IMR-90 (cell line): ENCODE measurements at regions not wholly inside any gene's neighbourhood (a gene's known extent, or its start where the extent isn't known, plus 50 kb on each side); places are given as distances from the start of the nearest gene placed in this dataset.

ENCODE experiments used
- ATAC-seq: fragments of 200-7000 bp; cut with Tn5 transposase; 2 replicates; pipeline ENCODE4 v1.9.1; 2020; ENCODE audit warnings: low read depth, mild to moderate bottlenecking, moderate library complexity
- BruUV-seq: library from RNA; stranded (reverse); fragments of 400-500 nt; replicated peaks from 2 replicates; lab custom pipeline; 2021; lab: Mats Ljungman, UMichigan
- CTCF ChIA-PET: fragments of 300-600 bp; formaldehyde crosslinking; extraction: SDS; loops from one replicate; lab custom pipeline; 2021; ENCODE audit warnings: antibody characterized with exemption; lab: Yijun Ruan, JAX
- POLR2A ChIA-PET: fragments of 300-600 bp; sonication (Branson Sonifier 250); formaldehyde crosslinking; loops from one replicate; lab custom pipeline; 2022; ENCODE audit warnings: antibody characterized with exemption; ENCODE audit not compliant: unreplicated experiment; lab: Charles Lee
- DNase-seq: peaks from one replicate; pipeline ENCODE4 v3.0.0; 2013
- H2AFZ ChIP-seq: replicated peaks from 2 replicates; pipeline ENCODE3; 2013; ENCODE audit warnings: low read length, mild to moderate bottlenecking; ENCODE audit not compliant: poor library complexity
- H2AK5ac ChIP-seq: 2 replicates; pipeline ENCODE4 v1.6.1; 2013; ENCODE audit warnings: low read depth, low read length, inconsistent platforms
- H2AK9ac ChIP-seq: replicated peaks from 2 replicates; pipeline ENCODE3; 2013; ENCODE audit warnings: mild to moderate bottlenecking, low read depth, low read length, moderate library complexity; ENCODE audit not compliant: poor library complexity
- H2BK120ac ChIP-seq: 2 replicates; pipeline ENCODE4 v1.6.1; 2013; ENCODE audit warnings: low read depth, low read length, inconsistent platforms
- H2BK15ac ChIP-seq: 3 replicates; pipeline ENCODE4 v1.6.1; 2013; ENCODE audit warnings: low read depth, low read length, inconsistent platforms
- H2BK20ac ChIP-seq: 2 replicates; pipeline ENCODE4 v1.6.1; 2013; ENCODE audit warnings: low read depth, mild to moderate bottlenecking, inconsistent platforms, low read length, moderate library complexity
- H2BK5ac ChIP-seq: 2 replicates; pipeline ENCODE4 v1.6.1; 2013; ENCODE audit warnings: mild to moderate bottlenecking, low read depth, low read length, inconsistent platforms; ENCODE audit not compliant: poor library complexity, severe bottlenecking
- H3K14ac ChIP-seq: replicated peaks from 2 replicates; pipeline ENCODE4 v1.6.1; 2013; ENCODE audit warnings: low read depth, low read length, inconsistent platforms
- H3K18ac ChIP-seq: 2 replicates; pipeline ENCODE4 v1.6.1; 2013; ENCODE audit warnings: low read depth, low read length, control low read depth
- H3K23ac ChIP-seq: 2 replicates; pipeline ENCODE4 v1.6.1; 2013; ENCODE audit warnings: low read depth, low read length, inconsistent platforms
- H3K27ac ChIP-seq: 2 replicates; pipeline ENCODE4 v1.5.1; 2013; ENCODE audit warnings: mild to moderate bottlenecking, control low read depth, low read length; ENCODE audit not compliant: insufficient read depth
- H3K27me3 ChIP-seq: 2 replicates; pipeline ENCODE4 v1.6.1; 2013; ENCODE audit warnings: low read length; ENCODE audit not compliant: control insufficient read depth, insufficient read depth
- H3K36me3 ChIP-seq: 2 replicates; pipeline ENCODE4 v1.6.1; 2013; ENCODE audit warnings: low read length, mixed read lengths; ENCODE audit not compliant: control insufficient read depth, insufficient read depth
- H3K4ac ChIP-seq: 2 replicates; pipeline ENCODE4 v1.6.1; 2013; ENCODE audit warnings: low read depth, low read length, inconsistent platforms
- H3K4me1 ChIP-seq: 2 replicates; pipeline ENCODE4 v1.6.1; 2013; ENCODE audit warnings: low read length, mixed read lengths; ENCODE audit not compliant: control insufficient read depth, insufficient read depth
- H3K4me2 ChIP-seq: 2 replicates; pipeline ENCODE4 v1.6.1; 2013; ENCODE audit warnings: low read depth, mild to moderate bottlenecking, control low read depth, low read length, moderate library complexity
- H3K4me3 ChIP-seq: 2 replicates; pipeline ENCODE4 v1.5.1; 2013; ENCODE audit warnings: low read depth, mild to moderate bottlenecking, control low read depth, low read length, moderate library complexity; ENCODE audit not compliant: insufficient read depth
- H3K56ac ChIP-seq: 2 replicates; pipeline ENCODE4 v1.6.1; 2013; ENCODE audit warnings: low read length, inconsistent platforms; ENCODE audit not compliant: insufficient read depth; ENCODE audit errors: extremely low read depth
- H3K79me1 ChIP-seq, 2 experiments: 2 replicates each; pipeline ENCODE4 v1.6.1; 2013; ENCODE audit warnings: low read length in 2 of 2, inconsistent platforms in 1 of 2, low read depth in 1 of 2
- H3K9ac ChIP-seq: 2 replicates; pipeline ENCODE4 v1.6.1; 2013; ENCODE audit warnings: low read depth, low read length, control low read depth
- H3K9me1 ChIP-seq: 2 replicates; pipeline ENCODE4 v1.6.1; 2013; ENCODE audit warnings: low read length, inconsistent platforms; ENCODE audit not compliant: insufficient read depth
- H3K9me3 ChIP-seq: 2 replicates; pipeline ENCODE4 v1.6.1; 2013; ENCODE audit warnings: low read length; ENCODE audit not compliant: control insufficient read depth, insufficient read depth
- H4K20me1 ChIP-seq: 2 replicates; pipeline ENCODE4 v1.6.1; 2013; ENCODE audit warnings: low read length, inconsistent platforms; ENCODE audit not compliant: insufficient read depth
- H4K5ac ChIP-seq: 2 replicates; pipeline ENCODE4 v1.6.1; 2013; ENCODE audit warnings: mild to moderate bottlenecking, low read depth, low read length, control low read depth
- H4K8ac ChIP-seq, 2 experiments: 2 replicates each; pipeline ENCODE4 v1.6.1; 2013; ENCODE audit warnings: low read depth in 2 of 2, low read length in 2 of 2, control low read depth in 1 of 2, inconsistent platforms in 1 of 2
- H4K91ac ChIP-seq: 2 replicates; pipeline ENCODE4 v1.6.1; 2013; ENCODE audit warnings: low read depth, low read length, inconsistent platforms; ENCODE audit not compliant: insufficient read depth
- BHLHE40 ChIP-seq: fragments of 150-350 bp; IDR thresholded peaks from 2 replicates; pipeline ENCODE4 v1.6.1; 2016; ENCODE audit warnings: mild to moderate bottlenecking, low read depth, low read length
- CEBPB ChIP-seq: IDR thresholded peaks from 2 replicates; pipeline ENCODE4 v1.6.1; 2012; ENCODE audit warnings: low read depth, low read length, improper control_type of control experiment
- CHD1 ChIP-seq: IDR thresholded peaks from 2 replicates; pipeline ENCODE4 v1.6.1; 2012; ENCODE audit warnings: low read depth, low read length, improper control_type of control experiment
- CTCF ChIP-seq: conservative IDR thresholded peaks from 2 replicates; pipeline ENCODE4 v1.5.1; 2012; ENCODE audit warnings: mild to moderate bottlenecking, low read depth, low read length, improper control_type of control experiment
- MAFK ChIP-seq: IDR thresholded peaks from 2 replicates; pipeline ENCODE4 v1.6.1; 2012; ENCODE audit warnings: low read depth, low read length, improper control_type of control experiment
- NFE2L2 ChIP-seq: fragments of 150-350 bp; IDR thresholded peaks from 2 replicates; pipeline ENCODE4 v1.6.1; 2016; ENCODE audit warnings: low read depth, mild to moderate bottlenecking, low read length
- POLR2A ChIP-seq: IDR thresholded peaks from 2 replicates; pipeline ENCODE4 v1.6.1; 2012; ENCODE audit warnings: mild to moderate bottlenecking, low read depth, low read length
- RCOR1 ChIP-seq: IDR thresholded peaks from 2 replicates; pipeline ENCODE4 v1.6.1; 2012; ENCODE audit warnings: mild to moderate bottlenecking, low read length, improper control_type of control experiment; ENCODE audit not compliant: insufficient replicate concordance
- SMC3 ChIP-seq: fragments of 150-350 bp; IDR thresholded peaks from 2 replicates; pipeline ENCODE4 v1.6.1; 2016; ENCODE audit warnings: low read depth, mild to moderate bottlenecking, antibody characterized with exemption, low read length, moderate library complexity
- USF2 ChIP-seq: fragments of 150-350 bp; IDR thresholded peaks from 2 replicates; pipeline ENCODE4 v1.6.1; 2017; ENCODE audit warnings: mild to moderate bottlenecking, antibody characterized with exemption, low read length, low read depth
- WGBS, 2 experiments: methylation state at CpG; one replicate each; pipeline versions ENCODE4 v1.1.5 to v1.1.7; 2013; ENCODE audit warnings: missing lambda C conversion rate in 2 of 2; ENCODE audit not compliant: insufficient read length in 1 of 2; ENCODE audit errors: extremely low coverage in 2 of 2; 5-methylcytosine and 5-hydroxymethylcytosine counted together
- dilution Hi-C: fragments of 300-500 bp; cut with HindIII; formaldehyde crosslinking; loops from one replicate; pipeline ENCODE4 v1.14.3; 2018; ENCODE audit warnings: low sequenced_read_pairs; ENCODE audit not compliant: unreplicated experiment
- in situ Hi-C: fragments of 300-500 bp; cut with MboI; formaldehyde crosslinking; loops from 3 replicates; pipeline ENCODE4 v1.14.3; 2019; ENCODE audit warnings: low sequenced_read_pairs, inconsistent platforms, mixed read lengths
- intact Hi-C: fragments of 100-400 bp; cut with micrococcal nuclease; formaldehyde crosslinking; loops from 2 replicates; pipeline ENCODE4 v1.10.0; 2022
- TF ChIP-seq, protein P1 (sequence below): fragments of 150-350 bp; IDR thresholded peaks from 2 replicates; pipeline ENCODE4 v1.6.1; 2016; ENCODE audit warnings: low read depth, mild to moderate bottlenecking, low read length, moderate library complexity, borderline replicate concordance

DNA sequence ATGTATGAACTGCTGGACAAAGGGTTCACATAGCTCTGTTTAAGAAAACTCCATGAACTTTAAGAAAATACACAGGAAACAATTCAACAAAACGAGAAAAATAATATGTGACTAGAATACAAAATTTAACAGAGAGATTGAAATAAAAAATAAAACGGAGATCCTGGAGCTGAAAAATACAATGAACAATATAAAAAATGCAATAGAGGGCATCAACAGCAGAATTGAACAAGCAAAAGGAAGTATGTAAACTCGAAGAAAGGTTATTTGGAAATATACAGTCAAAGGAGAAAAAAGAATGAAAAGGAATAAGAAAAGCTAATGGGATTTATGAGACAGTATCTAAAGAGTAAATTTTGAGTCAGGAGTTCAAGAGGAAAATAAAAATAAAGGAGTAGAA lies 163.0 kb upstream of the DACH1 start:
- no peak overlapping the region for H2AK5ac ChIP-seq
- no peak overlapping the region for H4K5ac ChIP-seq
- intact Hi-C loops (no loop called here), in situ Hi-C loops (no loop called here), dilution Hi-C loops (no loop called here)
- ChIA-PET POLR2A (no interaction called here), CTCF (no interaction called here)
- H2BK120ac ChIP-seq: no peak overlapping the region
- no peak overlapping the region for H2BK15ac ChIP-seq
- H4K20me1 ChIP-seq: no peaks in the 10 kb centered on the region
- H3K27me3 ChIP-seq: no peaks in the 10 kb centered on the region
- TF ChIP-seq USF2: no peak
- no peak for TF ChIP-seq BHLHE40
- no peak for TF ChIP-seq MAFK
- no peak for TF ChIP-seq SMC3
- TF ChIP-seq POLR2A: no peak
- no peak for TF ChIP-seq RCOR1
- TF ChIP-seq CEBPB: no peak
- no peak for TF ChIP-seq CTCF
- TF ChIP-seq, protein P1, sequence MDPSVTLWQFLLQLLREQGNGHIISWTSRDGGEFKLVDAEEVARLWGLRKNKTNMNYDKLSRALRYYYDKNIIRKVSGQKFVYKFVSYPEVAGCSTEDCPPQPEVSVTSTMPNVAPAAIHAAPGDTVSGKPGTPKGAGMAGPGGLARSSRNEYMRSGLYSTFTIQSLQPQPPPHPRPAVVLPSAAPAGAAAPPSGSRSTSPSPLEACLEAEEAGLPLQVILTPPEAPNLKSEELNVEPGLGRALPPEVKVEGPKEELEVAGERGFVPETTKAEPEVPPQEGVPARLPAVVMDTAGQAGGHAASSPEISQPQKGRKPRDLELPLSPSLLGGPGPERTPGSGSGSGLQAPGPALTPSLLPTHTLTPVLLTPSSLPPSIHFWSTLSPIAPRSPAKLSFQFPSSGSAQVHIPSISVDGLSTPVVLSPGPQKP: no peak
- TF ChIP-seq NFE2L2: no peak
- TF ChIP-seq CHD1: no peak
- no peak overlapping the region for H3K14ac ChIP-seq
- H3K4me1 ChIP-seq: no peaks in the 10 kb centered on the region
- no peak overlapping the region for H2AFZ ChIP-seq
- H3K9ac ChIP-seq: no peak overlapping the region
- no peak overlapping the region for H3K23ac ChIP-seq
- no peak overlapping the region for H3K56ac ChIP-seq
- ATAC-seq (no peak), DNase-seq (no peak)
- H3K18ac ChIP-seq: no peak overlapping the region
- H3K27ac ChIP-seq: no peak overlapping the region
- no peak overlapping the region for H2BK5ac ChIP-seq
- no peak overlapping the region for H2AK9ac ChIP-seq
- H2BK20ac ChIP-seq: no peak overlapping the region
- no CpG with 5 or more reads among the region's 3 CpGs for WGBS, 2 experiments
- no peak overlapping the region for H4K91ac ChIP-seq
- no peaks in the 10 kb centered on the region for H3K36me3 ChIP-seq
- H4K8ac ChIP-seq: no peak overlapping the region
- no peaks in the 10 kb centered on the region for H3K79me1 ChIP-seq
- H3K4me2 ChIP-seq: no peak overlapping the region
- no peak overlapping the region for H3K4ac ChIP-seq
- no peaks in the 10 kb centered on the region for H3K9me1 ChIP-seq
- 0 out of 2 replicates have a peak, but pooled peaks cover 7% of the 10 kb centered on the region for H3K9me3 ChIP-seq
- H3K4me3 ChIP-seq: no peak overlapping the region
- no TSS peak for BruUV-seq
